ENCODE measurements at regions not wholly inside any gene's neighbourhood (a gene's known extent, or its start where the extent isn't known, plus 50 kb on each side); places are given as distances from the start of the nearest gene placed in this dataset.

- H3K27ac ChIP-seq (ENCODE audit: insufficient read depth, low read depth, low read length) = no peak overlapping the region
- POLR2A ChIA-PET = no interaction called here
- no peak overlapping the region for H3K9ac ChIP-seq (replicated peaks; ENCODE audit: extremely low read depth, insufficient read depth, low read length)
- dilution Hi-C loops (cut with MboI; ENCODE audit: extremely low pct_ligation_motif_present, low sequenced_read_pairs) (no loop called here), intact Hi-C loops (cut with micrococcal nuclease) (no loop called here)
- H3K4me1 ChIP-seq (ENCODE audit: control insufficient read depth, extremely low read depth, insufficient read depth, low read length) = no peaks in the 10 kb centered on the region
- no peaks in the 10 kb centered on the region for H3K9me3 ChIP-seq (replicated peaks; ENCODE audit: control insufficient read depth, insufficient read depth, low read length)
- no TSS peak for BruUV-seq (replicated peaks)
- H3K4me2 ChIP-seq (ENCODE audit: insufficient read depth, low read length) = no peak overlapping the region
- FAIRE-seq = no peak
- TF ChIP-seq MYC (IDR thresholded peaks at IDR 0.05; ENCODE audit: low read depth, low read length) (no peak), POLR2AphosphoS5 (IDR thresholded peaks at IDR 0.05; ENCODE audit: insufficient read depth, low read depth, low read length) (no peak), GATA2 (IDR thresholded peaks at IDR 0.05; ENCODE audit: insufficient read depth, insufficient read length, low read depth, low read length) (no peak), EZH2 (IDR thresholded peaks at IDR 0.05; ENCODE audit: borderline replicate concordance, low read depth, low read length, severe bottlenecking) (no peak), CTCF (IDR thresholded peaks at IDR 0.05; ENCODE audit: extremely low read depth in 1 of 2, insufficient read depth in 1 of 2, low read depth in 1 of 2, low read length in 2 of 2) (no peak), POLR2A (IDR thresholded peaks at IDR 0.05; ENCODE audit: low read depth, low read length) (no peak), MAX (IDR thresholded peaks at IDR 0.05; ENCODE audit: insufficient read depth, insufficient read length) (no peak), JUN (IDR thresholded peaks at IDR 0.05; ENCODE audit: borderline replicate concordance, insufficient read depth, insufficient read length, low read depth) (no peak), FOS (IDR thresholded peaks at IDR 0.05; ENCODE audit: borderline replicate concordance, insufficient read depth, low read length) (no peak)
- CTCF ChIA-PET = no interaction called here
- H3K36me3 ChIP-seq (ENCODE audit: control insufficient read depth in 2 of 2, extremely low read depth in 1 of 2, insufficient read depth in 2 of 2, low read length in 2 of 2) = no peaks in the 10 kb centered on the region
- H4K20me1 ChIP-seq (replicated peaks; ENCODE audit: control insufficient read depth, extremely low read depth, insufficient read depth, low read length) = no peaks in the 10 kb centered on the region
- peaks cover 2% of the 10 kb centered on the region in 2 experiments for H3K27me3 ChIP-seq (ENCODE audit: control insufficient read depth in 2 of 2, insufficient read depth in 2 of 2, low read length in 2 of 2)
- no peak for DNase-seq (ENCODE audit: low read depth, low spot score)
- no peak overlapping the region for H2AFZ ChIP-seq (ENCODE audit: low read depth, low read length)
- H3K4me3 ChIP-seq (replicated peaks in 1 of 3; ENCODE audit: insufficient read depth in 1 of 3, low read depth in 1 of 3, low read length in 3 of 3) = no peak overlapping the region
- H3K9me1 ChIP-seq (replicated peaks; ENCODE audit: control insufficient read depth, extremely low read depth, insufficient read depth, low read length) = no peaks in the 10 kb centered on the region
- no peaks in the 10 kb centered on the region for H3K79me2 ChIP-seq (ENCODE audit: control insufficient read depth, insufficient read depth, low read length)
These were observed 86.3 kb upstream of the RTL6 start for GRCh38 chr22:44584256-44584902.

All from endothelial cell of umbilical vein (primary cell).